NCI-H2171 (cell line): ENCODE measurements at regions not wholly inside any gene's neighbourhood (a gene's known extent, or its start where the extent isn't known, plus 50 kb on each side); places are given as distances from the start of the nearest gene placed in this dataset.
"Not testable (repeated sequence)": the region's sequence is repeated elsewhere in the genome, so short reads cannot be mapped to it uniquely, and the experiment has no call there.

Experiments
- DNase-seq: peaks from one replicate; lab custom pipeline; 2025; lab: John Stamatoyannopoulos, UW

- DNase-seq: peak; percentile 85
Measured at GRCh38 chr16:85275533-85276249, 163.4 kb upstream of the CIBAR2 start.

GRCh38 chr16:85276258-85276657, 164.0 kb upstream of the CIBAR2 start:
- DNase-seq: no peak

DNA sequence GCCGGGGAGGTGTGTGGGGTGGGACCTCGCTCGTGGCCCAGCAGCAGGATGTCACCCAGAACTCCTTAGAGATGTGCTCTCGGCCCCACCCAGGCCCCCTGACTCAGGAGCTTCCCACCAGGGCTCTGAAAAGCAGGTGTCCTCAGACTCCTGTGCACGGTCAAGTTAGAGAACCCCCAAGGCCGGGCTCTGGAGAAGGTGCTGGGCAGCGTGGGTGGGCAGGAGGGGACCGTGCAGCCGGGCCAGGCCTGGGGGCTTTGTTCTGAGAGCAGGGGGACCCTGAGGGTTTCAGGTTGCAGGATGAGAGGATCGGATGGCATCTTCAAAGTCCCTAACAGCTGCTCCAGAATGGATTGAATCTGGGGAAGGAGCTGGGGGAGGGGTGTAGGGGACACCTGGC, 164.4 kb upstream of the CIBAR2 start:
- DNase-seq: no peak

GRCh38 chr16:85278839-85279238, 166.6 kb upstream of the CIBAR2 start:
- DNase-seq: no peak

DNA sequence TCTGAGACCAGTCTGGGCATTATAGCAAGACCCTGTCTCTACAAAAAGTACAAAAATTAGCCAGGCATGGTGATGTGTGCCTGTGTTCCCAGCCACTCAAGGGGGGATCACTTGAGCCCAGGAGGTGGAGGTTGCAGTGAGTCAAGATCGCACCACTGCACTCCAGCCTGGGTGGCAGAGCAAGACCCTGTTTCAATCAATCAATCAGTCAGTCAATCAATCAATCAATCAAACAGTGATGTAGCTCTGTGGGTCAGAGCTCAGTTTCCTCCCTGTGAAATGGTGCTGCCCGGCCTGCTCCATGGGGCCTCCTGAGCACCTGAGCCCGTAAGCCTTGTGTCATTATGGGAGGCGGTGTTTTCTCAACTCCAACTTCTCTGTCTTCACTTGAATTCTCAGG, 167.1 kb upstream of the CIBAR2 start:
- DNase-seq: no peak

GRCh38 chr16:85279825-85280545, 167.7 kb upstream of the CIBAR2 start:
- DNase-seq: peak; percentile 74

DNA sequence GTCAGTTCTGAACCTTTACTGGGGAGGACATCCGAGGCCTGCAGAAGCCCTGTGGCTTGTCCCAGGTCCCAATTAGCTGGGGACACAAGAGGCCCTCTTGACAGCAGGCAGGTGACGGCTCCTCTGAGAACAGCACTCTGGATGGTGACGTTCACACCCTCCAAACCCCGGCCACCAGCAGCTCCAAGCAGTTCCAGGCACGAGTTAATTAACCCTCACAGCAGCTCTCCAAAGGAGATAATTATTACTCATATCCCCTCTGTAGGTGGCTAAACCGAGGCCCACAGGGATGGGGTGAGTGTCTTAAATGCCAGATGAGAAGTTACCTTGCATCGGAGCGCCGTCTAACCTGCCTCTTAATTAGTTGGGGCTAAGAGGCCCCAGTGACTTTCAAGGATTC, 168.9 kb upstream of the CIBAR2 start:
- DNase-seq: no peak

- DNase-seq: no peak
Measured at GRCh38 chr16:85282842-85283241, 170.6 kb upstream of the CIBAR2 start.

GRCh38 chr16:85283305-85284050, 171.2 kb upstream of the CIBAR2 start:
- no peak for DNase-seq

DNA sequence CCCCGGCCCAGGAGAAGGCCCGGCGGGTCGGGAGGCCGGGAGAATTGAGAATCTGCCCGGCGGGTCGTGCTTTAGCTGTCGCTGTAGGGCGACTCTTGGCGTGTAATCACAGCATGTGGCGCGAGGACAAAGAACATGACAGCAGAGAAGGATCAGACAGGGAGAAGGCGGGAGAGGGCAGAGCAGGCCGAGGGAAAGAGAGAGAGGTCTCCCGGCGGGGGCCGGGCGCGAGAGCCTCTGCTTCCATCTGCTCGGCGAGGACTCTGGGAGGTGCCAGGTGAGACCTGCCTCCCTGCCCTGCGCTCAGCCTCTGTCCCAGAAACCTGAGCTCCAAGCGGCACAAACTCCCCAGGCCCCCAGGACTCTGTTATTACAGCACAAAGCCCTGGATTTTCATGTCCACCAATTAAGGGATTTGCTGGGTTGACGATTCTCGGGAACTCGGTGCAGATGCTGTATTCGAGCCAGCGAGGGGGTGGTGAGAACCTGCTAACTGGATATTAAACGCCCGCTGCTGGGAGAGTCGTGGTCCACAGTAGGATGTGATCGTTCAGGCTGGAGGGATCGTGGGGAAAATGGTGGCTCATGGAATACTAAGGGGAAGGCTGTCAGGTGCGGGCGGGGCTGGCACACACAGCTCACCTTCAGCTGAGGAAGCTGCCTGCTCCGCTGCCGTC, 172.0 kb upstream of the CIBAR2 start:
- peak; percentile 79 for DNase-seq

GRCh38 chr16:85285681-85286065, 173.4 kb upstream of the CIBAR2 start:
- no peak for DNase-seq

- DNase-seq: no peak
Measured at GRCh38 chr16:85286066-85286831, 174.0 kb upstream of the CIBAR2 start.

- DNase-seq: peak; percentile 84
Measured at GRCh38 chr16:85286951-85287814, 174.9 kb upstream of the CIBAR2 start.

GRCh38 chr16:85287815-85288109, 175.5 kb upstream of the CIBAR2 start:
- not testable (repeated sequence) for DNase-seq

- DNase-seq: no peak
Measured at GRCh38 chr16:85288341-85288868, 176.1 kb upstream of the CIBAR2 start.

- DNase-seq: no peak
Measured at GRCh38 chr16:85288869-85289660, 176.8 kb upstream of the CIBAR2 start.

DNA sequence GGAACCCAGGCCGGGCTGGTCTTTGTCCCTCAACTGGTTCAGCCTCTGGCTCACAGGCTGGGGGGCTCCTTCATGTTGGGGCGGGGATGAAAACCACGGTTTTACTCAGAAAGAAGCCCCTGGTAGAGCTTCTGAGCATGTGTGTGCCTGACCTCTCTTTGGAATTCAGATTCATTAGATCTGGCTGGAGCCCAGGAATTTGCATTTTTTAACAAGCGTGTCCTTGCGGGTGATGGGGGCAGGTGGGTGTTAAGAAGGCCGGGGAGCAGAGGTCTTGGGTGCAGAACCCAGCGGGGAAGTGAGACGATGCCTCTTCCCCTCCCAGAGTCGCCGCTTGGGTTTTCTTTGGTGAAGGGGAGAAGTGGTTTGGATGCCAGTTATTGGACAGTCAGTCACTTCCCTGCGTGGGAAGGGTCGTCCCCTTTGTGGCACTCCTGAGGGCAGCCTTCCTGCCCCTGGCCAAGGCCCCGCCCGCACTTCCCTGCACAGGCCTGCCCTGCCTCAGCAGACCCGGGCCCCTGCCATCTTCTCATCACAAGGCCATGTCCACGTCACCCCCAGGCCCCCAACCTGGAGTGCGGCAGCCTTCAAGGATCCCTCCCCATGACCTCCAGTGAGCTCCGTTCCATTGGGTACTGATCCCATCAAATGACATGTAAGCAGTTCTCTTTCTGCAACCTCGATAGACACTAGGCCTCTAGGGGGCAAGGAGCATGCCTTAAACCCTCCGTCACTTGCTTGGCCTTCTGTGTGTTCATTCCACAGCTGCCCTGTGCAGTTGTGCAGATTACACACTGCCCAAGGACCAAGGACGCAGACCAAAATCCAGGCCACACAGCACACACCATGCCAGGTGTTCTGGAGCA, 177.7 kb upstream of the CIBAR2 start:
- DNase-seq: no peak

DNA sequence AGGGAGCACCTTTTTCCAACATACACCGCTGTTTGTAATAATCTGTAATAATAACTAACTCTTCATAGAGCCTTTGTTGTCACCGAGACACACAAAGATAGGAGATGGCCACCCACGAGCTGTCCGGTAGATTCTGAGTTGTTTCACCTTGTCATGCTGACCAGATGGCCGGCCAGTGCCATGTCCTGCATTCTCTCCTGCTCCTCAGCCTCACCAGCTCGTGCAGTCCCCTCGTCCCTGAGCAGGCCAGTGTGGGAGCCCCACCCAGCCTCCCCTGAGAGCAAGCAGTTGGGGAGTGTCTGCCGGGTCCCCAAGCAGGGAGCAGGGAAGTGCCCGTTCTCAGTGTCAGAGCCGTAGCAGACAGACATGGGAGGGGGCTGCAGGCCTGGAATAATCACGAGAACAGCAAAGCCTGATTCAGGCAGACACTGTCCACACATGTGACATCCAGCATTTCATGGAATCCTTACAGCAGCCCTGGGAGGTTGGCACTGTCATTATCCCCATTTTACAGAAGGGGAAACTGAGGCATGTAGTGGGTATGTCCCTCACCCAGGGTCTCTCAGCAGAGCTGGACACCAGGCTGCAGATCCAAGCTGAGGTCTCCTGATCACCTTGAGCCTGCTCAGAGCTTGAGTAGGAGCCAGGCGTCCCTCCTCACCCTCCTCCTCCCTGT, 178.5 kb upstream of the CIBAR2 start:
- DNase-seq: no peak
